ENCODE measurements at regions not wholly inside any gene's neighbourhood (a gene's known extent, or its start where the extent isn't known, plus 50 kb on each side); places are given as distances from the start of the nearest gene placed in this dataset.

- no peaks in the 10 kb centered on the region for H3K27me3 Mint-ChIP-seq (ENCODE audit: low read depth)
- no peaks in the 10 kb centered on the region for H3K4me1 Mint-ChIP-seq (ENCODE audit: low read depth)
- intact Hi-C loops (cut with micrococcal nuclease), result no loop called here
Measured at GRCh38 chr3:89644716-89645115, 537.3 kb downstream of the EPHA3 start.

GRCh38 chr3:89649431-89649830, 542.0 kb downstream of the EPHA3 start:
- Mint-ChIP-seq H3K36me3 (ENCODE audit: low read depth) (no peaks in the 10 kb centered on the region), H3K4me1 (ENCODE audit: low read depth) (no peaks in the 10 kb centered on the region), H3K27me3 (ENCODE audit: low read depth) (no peaks in the 10 kb centered on the region), H3K9me3 (peaks cover 6% of the 10 kb centered on the region), H3K27ac (no peak overlapping the region), H3K4me3 (no peak overlapping the region)
- intact Hi-C loops (cut with micrococcal nuclease), result no loop called here
- CTCF ChIA-PET, result no interaction called here
- DNase-seq, result no peak

More at GRCh38 chr3:89644716-89645115, 537.3 kb downstream of the EPHA3 start:
- CTCF ChIA-PET, result no interaction called here
- no peak overlapping the region for H3K4me3 Mint-ChIP-seq
- DNase-seq, result no peak
- peaks cover 10% of the 10 kb centered on the region for H3K9me3 Mint-ChIP-seq
- H3K36me3 Mint-ChIP-seq (ENCODE audit: low read depth), result no peaks in the 10 kb centered on the region
- H3K27ac Mint-ChIP-seq, result no peak overlapping the region

- Mint-ChIP-seq H3K4me3 (no peak overlapping the region), H3K9me3 (peaks cover 17% of the 10 kb centered on the region), H3K36me3 (ENCODE audit: low read depth) (no peaks in the 10 kb centered on the region), H3K27ac (no peak overlapping the region), H3K4me1 (ENCODE audit: low read depth) (no peaks in the 10 kb centered on the region), H3K27me3 (ENCODE audit: low read depth) (no peaks in the 10 kb centered on the region)
- intact Hi-C loops (cut with micrococcal nuclease), result no loop called here
- CTCF ChIA-PET, result no interaction called here
- no peak for DNase-seq
Measured at GRCh38 chr3:89654031-89654430, 546.6 kb downstream of the EPHA3 start.

DNA sequence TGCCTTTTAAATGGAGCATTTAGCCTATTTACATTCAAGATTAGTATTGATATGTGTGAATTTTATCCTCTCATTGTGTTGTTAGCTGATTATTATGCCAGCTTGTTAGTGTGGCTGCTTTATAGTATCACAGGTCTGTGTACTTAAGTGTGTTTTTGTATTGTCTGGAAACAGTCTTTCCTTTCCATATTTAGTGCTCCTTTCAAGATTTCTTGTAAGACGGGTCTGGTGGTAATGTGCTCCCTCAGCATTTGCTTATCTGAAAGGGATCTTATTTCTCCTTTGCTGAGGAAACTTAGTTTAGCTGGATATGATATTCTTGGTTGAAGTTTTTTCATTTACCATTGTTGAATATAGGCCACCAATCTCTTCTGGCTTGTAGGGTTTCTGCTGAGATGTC, 549.0 kb downstream of the EPHA3 start:
- Mint-ChIP-seq H3K9me3 (peaks cover 17% of the 10 kb centered on the region), H3K27me3 (ENCODE audit: low read depth) (no peaks in the 10 kb centered on the region), H3K4me1 (ENCODE audit: low read depth) (no peaks in the 10 kb centered on the region), H3K4me3 (no peak overlapping the region), H3K27ac (no peak overlapping the region), H3K36me3 (ENCODE audit: low read depth) (no peaks in the 10 kb centered on the region)
- DNase-seq, result no peak
- intact Hi-C loops (cut with micrococcal nuclease), result no loop called here
- CTCF ChIA-PET, result no interaction called here

- no peaks in the 10 kb centered on the region for H3K36me3 Mint-ChIP-seq (ENCODE audit: low read depth)
- H3K9me3 Mint-ChIP-seq, result peaks cover 8% of the 10 kb centered on the region
- H3K4me3 Mint-ChIP-seq, result no peak overlapping the region
- no peaks in the 10 kb centered on the region for H3K4me1 Mint-ChIP-seq (ENCODE audit: low read depth)
- CTCF ChIA-PET, result no interaction called here
- no peak overlapping the region for H3K27ac Mint-ChIP-seq
- no peak for DNase-seq
- intact Hi-C loops (cut with micrococcal nuclease), result no loop called here
- no peaks in the 10 kb centered on the region for H3K27me3 Mint-ChIP-seq (ENCODE audit: low read depth)
Measured at GRCh38 chr3:89679686-89680085, 572.3 kb downstream of the EPHA3 start.

DNA sequence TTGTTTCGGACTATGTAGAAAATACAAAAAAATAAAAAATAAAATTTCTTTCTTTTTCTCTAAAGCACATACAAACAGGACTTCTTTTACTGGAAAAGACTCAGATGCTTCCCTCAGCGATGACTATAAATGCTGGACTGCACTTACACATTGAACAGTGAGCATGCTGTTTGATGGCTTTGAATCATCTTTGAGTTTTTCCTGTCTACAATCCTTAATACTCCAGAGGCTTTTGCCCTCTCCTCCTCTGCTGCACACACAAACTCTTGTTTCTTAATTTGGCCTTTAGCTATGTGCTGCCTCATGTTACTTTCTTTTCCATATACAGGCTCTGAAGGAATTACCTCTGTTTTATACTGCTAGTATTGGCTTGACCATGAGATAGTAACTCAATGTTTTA, 575.1 kb downstream of the EPHA3 start:
- Mint-ChIP-seq H3K9me3 (peaks cover 2% of the 10 kb centered on the region), H3K27ac (no peak overlapping the region), H3K27me3 (ENCODE audit: low read depth) (no peaks in the 10 kb centered on the region), H3K36me3 (ENCODE audit: low read depth) (no peaks in the 10 kb centered on the region), H3K4me3 (no peak overlapping the region), H3K4me1 (ENCODE audit: low read depth) (no peaks in the 10 kb centered on the region)
- intact Hi-C loops (cut with micrococcal nuclease), result no loop called here
- no peak for DNase-seq
- CTCF ChIA-PET, result no interaction called here

DNA sequence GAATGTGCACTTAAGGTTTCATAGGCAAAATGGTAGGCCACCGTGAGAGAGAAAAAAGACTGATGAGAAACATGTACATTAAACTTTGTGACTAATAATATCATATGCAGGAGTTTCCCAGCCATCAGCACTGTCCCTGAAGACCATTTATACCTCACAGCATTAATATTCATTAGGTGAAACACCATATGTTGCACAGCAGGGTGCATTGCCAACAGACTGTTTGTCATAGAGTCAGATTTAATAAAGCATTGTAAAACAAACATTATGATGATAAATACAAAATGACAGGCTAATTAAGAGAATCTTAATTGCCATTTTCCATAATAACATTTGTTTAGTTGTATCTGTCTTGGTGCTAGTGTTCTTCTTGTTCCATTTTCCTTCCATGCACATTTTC, 578.3 kb downstream of the EPHA3 start:
- no peaks in the 10 kb centered on the region for H3K9me3 Mint-ChIP-seq
- no peaks in the 10 kb centered on the region for H3K36me3 Mint-ChIP-seq (ENCODE audit: low read depth)
- H3K4me1 Mint-ChIP-seq (ENCODE audit: low read depth), result no peaks in the 10 kb centered on the region
- intact Hi-C loops (cut with micrococcal nuclease), result no loop called here
- no peak overlapping the region for H3K4me3 Mint-ChIP-seq
- no peak for DNase-seq
- H3K27me3 Mint-ChIP-seq (ENCODE audit: low read depth), result no peaks in the 10 kb centered on the region
- H3K27ac Mint-ChIP-seq, result no peak overlapping the region
- CTCF ChIA-PET, result no interaction called here

DNA sequence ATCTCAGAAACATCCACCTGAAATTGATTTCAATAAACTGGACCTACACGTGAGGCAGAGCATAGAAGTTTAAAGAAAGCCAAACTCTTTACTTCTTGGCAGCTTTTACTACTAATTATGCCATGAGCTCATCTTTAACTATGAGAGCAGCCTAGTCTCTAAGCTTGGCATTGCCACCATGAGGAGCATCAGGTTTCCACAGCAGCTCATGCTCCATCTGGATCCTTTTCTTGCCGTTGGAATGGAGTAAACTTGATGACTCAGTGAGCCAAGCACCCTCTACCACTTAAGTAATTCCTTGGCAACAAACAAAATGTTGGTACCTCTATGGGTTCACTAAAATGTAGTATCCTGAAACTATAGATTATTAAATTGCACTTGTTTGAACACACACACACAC, 583.2 kb downstream of the EPHA3 start:
- Mint-ChIP-seq H3K36me3 (ENCODE audit: low read depth) (no peaks in the 10 kb centered on the region), H3K27me3 (ENCODE audit: low read depth) (no peaks in the 10 kb centered on the region), H3K9me3 (peaks cover 2% of the 10 kb centered on the region), H3K4me3 (no peak overlapping the region), H3K27ac (no peak overlapping the region), H3K4me1 (ENCODE audit: low read depth) (no peaks in the 10 kb centered on the region)
- no peak for DNase-seq
- CTCF ChIA-PET, result no interaction called here
- intact Hi-C loops (cut with micrococcal nuclease), result no loop called here

GRCh38 chr3:89692601-89693000, 585.2 kb downstream of the EPHA3 start:
- no peak overlapping the region for H3K4me3 Mint-ChIP-seq
- peaks cover 2% of the 10 kb centered on the region for H3K9me3 Mint-ChIP-seq
- no peaks in the 10 kb centered on the region for H3K4me1 Mint-ChIP-seq (ENCODE audit: low read depth)
- H3K36me3 Mint-ChIP-seq (ENCODE audit: low read depth), result no peaks in the 10 kb centered on the region
- CTCF ChIA-PET, result no interaction called here
- DNase-seq, result no peak
- intact Hi-C loops (cut with micrococcal nuclease), result no loop called here
- no peaks in the 10 kb centered on the region for H3K27me3 Mint-ChIP-seq (ENCODE audit: low read depth)
- no peak overlapping the region for H3K27ac Mint-ChIP-seq

DNA sequence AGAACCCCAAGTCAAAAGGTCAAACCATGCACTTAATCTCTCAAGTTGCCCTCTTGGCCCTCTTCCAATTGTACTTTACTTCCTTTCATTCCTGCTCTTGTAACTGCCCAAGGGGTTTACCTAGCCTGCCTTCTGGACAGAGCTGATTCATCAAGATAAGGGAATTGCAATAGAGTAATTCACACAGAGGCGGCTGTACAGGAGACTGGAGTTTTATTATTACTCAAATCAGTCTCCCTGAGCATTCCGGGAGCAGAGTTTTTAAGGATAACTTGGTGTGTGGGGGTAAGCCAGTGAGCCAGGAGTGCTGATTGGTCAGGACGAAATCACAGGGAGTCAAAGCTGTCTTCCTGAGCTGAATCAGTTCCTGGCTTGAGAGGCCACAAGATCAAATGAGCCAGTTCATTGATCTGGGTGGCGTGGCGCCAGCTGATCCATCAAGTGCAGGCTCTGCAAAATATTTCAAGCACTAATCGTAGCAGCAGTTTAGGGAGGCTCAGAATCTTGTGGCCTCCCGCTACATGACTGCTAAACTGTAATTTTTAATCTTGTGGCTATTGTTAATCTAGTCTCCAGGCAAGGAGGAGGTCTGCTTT, 590.0 kb downstream of the EPHA3 start:
- Mint-ChIP-seq H3K4me3 (no peak overlapping the region), H3K9me3 (peaks cover 4% of the 10 kb centered on the region), H3K36me3 (ENCODE audit: low read depth) (no peaks in the 10 kb centered on the region), H3K27me3 (ENCODE audit: low read depth) (no peaks in the 10 kb centered on the region), H3K27ac (no peak overlapping the region), H3K4me1 (ENCODE audit: low read depth) (no peaks in the 10 kb centered on the region)
- intact Hi-C loops (cut with micrococcal nuclease), result no loop called here
- CTCF ChIA-PET, result no interaction called here
- DNase-seq, result no peak

DNA sequence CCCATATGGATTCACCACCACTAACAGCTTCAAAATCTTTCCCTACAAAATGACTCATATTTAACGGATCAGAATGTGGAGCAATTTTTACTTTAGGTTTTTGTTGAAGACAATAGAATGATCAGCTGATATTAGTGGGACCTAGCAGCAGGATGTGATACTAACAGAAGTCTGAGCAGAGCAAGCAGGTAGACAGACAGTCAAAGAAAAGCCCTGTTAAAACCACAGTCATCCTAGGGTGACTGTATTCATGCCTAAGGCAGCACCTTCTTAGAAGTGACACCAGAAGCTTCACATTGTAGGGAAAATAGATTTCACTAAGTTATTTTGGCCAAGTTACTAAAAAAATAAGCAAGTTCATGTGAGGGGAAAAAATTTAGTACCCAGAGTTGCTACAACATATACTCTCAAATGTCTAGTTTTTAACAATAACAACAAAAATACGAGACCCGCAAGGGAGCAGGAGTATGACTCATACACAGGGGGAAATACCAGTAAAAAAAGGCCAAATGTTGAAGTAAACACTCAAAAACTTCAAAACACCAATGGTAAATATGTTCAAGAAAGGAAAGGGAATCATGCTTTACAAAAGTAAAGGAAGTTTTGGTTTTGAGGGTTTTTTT, 590.9 kb downstream of the EPHA3 start:
- no peak for DNase-seq
- intact Hi-C loops (cut with micrococcal nuclease), result no loop called here
- CTCF ChIA-PET, result no interaction called here
- Mint-ChIP-seq H3K27ac (no peak overlapping the region), H3K4me1 (ENCODE audit: low read depth) (no peaks in the 10 kb centered on the region), H3K4me3 (no peak overlapping the region), H3K36me3 (ENCODE audit: low read depth) (no peaks in the 10 kb centered on the region), H3K27me3 (ENCODE audit: low read depth) (no peaks in the 10 kb centered on the region), H3K9me3 (peaks cover 2% of the 10 kb centered on the region)

GRCh38 chr3:89699229-89699628, 591.8 kb downstream of the EPHA3 start:
- DNase-seq, result no peak
- CTCF ChIA-PET, result no interaction called here
- peaks cover 2% of the 10 kb centered on the region for H3K9me3 Mint-ChIP-seq
- intact Hi-C loops (cut with micrococcal nuclease), result no loop called here
- no peaks in the 10 kb centered on the region for H3K4me1 Mint-ChIP-seq (ENCODE audit: low read depth)
- H3K4me3 Mint-ChIP-seq, result no peak overlapping the region
- no peaks in the 10 kb centered on the region for H3K36me3 Mint-ChIP-seq (ENCODE audit: low read depth)
- no peaks in the 10 kb centered on the region for H3K27me3 Mint-ChIP-seq (ENCODE audit: low read depth)
- no peak overlapping the region for H3K27ac Mint-ChIP-seq

DNA sequence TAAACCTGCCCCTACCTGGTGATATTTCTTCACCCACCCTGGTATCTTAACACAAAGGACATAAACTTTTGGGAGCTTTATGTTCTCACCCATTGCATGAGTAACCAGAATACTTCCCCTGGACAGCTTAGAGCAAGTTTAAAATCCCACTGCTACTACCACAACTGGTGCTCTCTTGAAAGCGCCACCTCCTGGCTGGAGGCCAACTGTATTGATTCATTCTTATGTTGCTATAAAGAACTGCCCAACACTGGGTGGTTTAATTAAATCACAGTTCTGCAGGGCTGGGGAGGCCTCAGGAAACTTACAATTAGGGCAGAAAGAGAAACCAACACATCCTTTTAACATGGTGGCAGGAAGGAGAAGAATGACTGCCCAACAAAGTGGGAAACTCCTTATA, 592.4 kb downstream of the EPHA3 start:
- H3K4me3 Mint-ChIP-seq, result no peak overlapping the region
- no peaks in the 10 kb centered on the region for H3K4me1 Mint-ChIP-seq (ENCODE audit: low read depth)
- H3K9me3 Mint-ChIP-seq, result peaks cover 2% of the 10 kb centered on the region
- no peak for DNase-seq
- H3K36me3 Mint-ChIP-seq (ENCODE audit: low read depth), result no peaks in the 10 kb centered on the region
- intact Hi-C loops (cut with micrococcal nuclease), result no loop called here
- no peak overlapping the region for H3K27ac Mint-ChIP-seq
- H3K27me3 Mint-ChIP-seq (ENCODE audit: low read depth), result no peaks in the 10 kb centered on the region
- CTCF ChIA-PET, result no interaction called here
